Keratinocyte (primary cell): ENCODE measurements at regions not wholly inside any gene's neighbourhood (a gene's known extent, or its start where the extent isn't known, plus 50 kb on each side); places are given as distances from the start of the nearest gene placed in this dataset.

Experiments
- EZH2 ChIP-seq: IDR thresholded peaks from one replicate; pipeline ENCODE4 v1.6.1; 2012; ENCODE audit warnings: inconsistent platforms, mild to moderate bottlenecking, low read length, moderate library complexity
- TF ChIP-seq, protein P1 (sequence below), 3 experiments: IDR thresholded peaks in 1 of 3; conservative IDR thresholded peaks in 1 of 3; optimal IDR thresholded peaks in 1 of 3; 2 replicates in 2 of 3; 3 replicates in 1 of 3; pipeline versions ENCODE3 to v1.5.1; 2011; ENCODE audit warnings: low read length in 3 of 3, mild to moderate bottlenecking in 3 of 3, moderate library complexity in 2 of 3, control low read depth in 1 of 3, inconsistent platforms in 1 of 3; ENCODE audit not compliant: insufficient read depth in 2 of 3; ENCODE audit errors: extremely low read depth in 1 of 3

- TF ChIP-seq, protein P1, sequence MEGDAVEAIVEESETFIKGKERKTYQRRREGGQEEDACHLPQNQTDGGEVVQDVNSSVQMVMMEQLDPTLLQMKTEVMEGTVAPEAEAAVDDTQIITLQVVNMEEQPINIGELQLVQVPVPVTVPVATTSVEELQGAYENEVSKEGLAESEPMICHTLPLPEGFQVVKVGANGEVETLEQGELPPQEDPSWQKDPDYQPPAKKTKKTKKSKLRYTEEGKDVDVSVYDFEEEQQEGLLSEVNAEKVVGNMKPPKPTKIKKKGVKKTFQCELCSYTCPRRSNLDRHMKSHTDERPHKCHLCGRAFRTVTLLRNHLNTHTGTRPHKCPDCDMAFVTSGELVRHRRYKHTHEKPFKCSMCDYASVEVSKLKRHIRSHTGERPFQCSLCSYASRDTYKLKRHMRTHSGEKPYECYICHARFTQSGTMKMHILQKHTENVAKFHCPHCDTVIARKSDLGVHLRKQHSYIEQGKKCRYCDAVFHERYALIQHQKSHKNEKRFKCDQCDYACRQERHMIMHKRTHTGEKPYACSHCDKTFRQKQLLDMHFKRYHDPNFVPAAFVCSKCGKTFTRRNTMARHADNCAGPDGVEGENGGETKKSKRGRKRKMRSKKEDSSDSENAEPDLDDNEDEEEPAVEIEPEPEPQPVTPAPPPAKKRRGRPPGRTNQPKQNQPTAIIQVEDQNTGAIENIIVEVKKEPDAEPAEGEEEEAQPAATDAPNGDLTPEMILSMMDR (optimal IDR thresholded peaks at IDR 0.05 in 1 of 3, IDR thresholded peaks at IDR 0.05 in 1 of 3, conservative IDR thresholded peaks at IDR 0.05 in 1 of 3; ENCODE audit: extremely low read depth in 1 of 3, insufficient read depth in 2 of 3, low read length in 3 of 3), result no peak
- TF ChIP-seq EZH2, result no peak
Measured at GRCh38 chr2:194445226-194445625, 1211.8 kb upstream of the SLC39A10 start.
